DMS 273 (cell line): ENCODE measurements at regions not wholly inside any gene's neighbourhood (a gene's known extent, or its start where the extent isn't known, plus 50 kb on each side); places are given as distances from the start of the nearest gene placed in this dataset.
"Not testable (repeated sequence)": the region's sequence is repeated elsewhere in the genome, so short reads cannot be mapped to it uniquely, and the experiment has no call there.

Source experiments
- DNase-seq: peaks from one replicate; lab custom pipeline; 2025; ENCODE audit not compliant: unreplicated experiment; lab: John Stamatoyannopoulos, UW

GRCh38 chr16:59090541-59090940 is 356.4 kb upstream of the GOT2 start:
- DNase-seq = no peak

- DNase-seq = no peak
Observed at GRCh38 chr16:59088431-59088830, 354.3 kb upstream of the GOT2 start.

- no peak for DNase-seq
Observed at GRCh38 chr16:59087641-59088040, 353.5 kb upstream of the GOT2 start.

- no peak for DNase-seq
Observed at GRCh38 chr16:59067205-59067604, 333.1 kb upstream of the GOT2 start.

GRCh38 chr16:59060207-59060606 is 326.1 kb upstream of the GOT2 start:
- DNase-seq = no peak

- DNase-seq = no peak
Observed at GRCh38 chr16:59058250-59058649, 324.1 kb upstream of the GOT2 start.

- DNase-seq = no peak
Observed at GRCh38 chr16:59053911-59054310, 319.8 kb upstream of the GOT2 start.

GRCh38 chr16:59052231-59052630 is 318.1 kb upstream of the GOT2 start:
- no peak for DNase-seq

GRCh38 chr16:59048876-59049275 is 314.8 kb upstream of the GOT2 start:
- DNase-seq = no peak

- peak; percentile 45 for DNase-seq
Observed at GRCh38 chr16:59047114-59047513, 313.0 kb upstream of the GOT2 start.

GRCh38 chr16:59046335-59046734 is 312.2 kb upstream of the GOT2 start:
- DNase-seq = no peak

- DNase-seq = no peak
Observed at GRCh38 chr16:59045501-59045900, 311.4 kb upstream of the GOT2 start.

- no peak for DNase-seq
Observed at GRCh38 chr16:59044616-59045015, 310.5 kb upstream of the GOT2 start.

GRCh38 chr16:59042301-59042700 is 308.2 kb upstream of the GOT2 start:
- DNase-seq = no peak

GRCh38 chr16:59039066-59039720 is 305.1 kb upstream of the GOT2 start:
- DNase-seq = peak; percentile 50

GRCh38 chr16:59030923-59031485 is 296.9 kb upstream of the GOT2 start:
- no peak for DNase-seq

GRCh38 chr16:59021751-59022150 is 287.6 kb upstream of the GOT2 start:
- no peak for DNase-seq

- DNase-seq = no peak
Observed at GRCh38 chr16:59013930-59014329, 279.8 kb upstream of the GOT2 start.

GRCh38 chr16:58999762-59000161 is 265.6 kb upstream of the GOT2 start:
- no peak for DNase-seq

- DNase-seq = not testable (repeated sequence)
Observed at GRCh38 chr16:58992755-58993154, 258.6 kb upstream of the GOT2 start.

- DNase-seq = not testable (repeated sequence)
Observed at GRCh38 chr16:58983181-58983965, 249.3 kb upstream of the GOT2 start.

GRCh38 chr16:58970775-58971174 is 236.7 kb upstream of the GOT2 start:
- no peak for DNase-seq
